H1 (cell line): ENCODE measurements at regions not wholly inside any gene's neighbourhood (a gene's known extent, or its start where the extent isn't known, plus 50 kb on each side); places are given as distances from the start of the nearest gene placed in this dataset.
A peak's percentile ranks its signal among the peaks of the same experiment; 100 is the strongest.

Experiments used
- CTCF ChIA-PET: fragments of 300-600 bp; sonication (Branson Sonifier 250); formaldehyde crosslinking; loops from one replicate; lab custom pipeline; 2021; ENCODE audit not compliant: partially characterized antibody; lab: Charles Lee
- POLR2A ChIA-PET: fragments of 300-600 bp; sonication (Branson Sonifier 250); formaldehyde crosslinking; loops from one replicate; lab custom pipeline; 2021; ENCODE audit warnings: inconsistent platforms; ENCODE audit not compliant: partially characterized antibody; lab: Charles Lee
- DNase-seq, 2 experiments: peaks; one replicate each; pipeline versions ENCODE4 v3.0.0 to v3.0.0-alpha.2; 2010 to 2022; ENCODE audit warnings: low spot score in 2 of 2, low read depth in 1 of 2, mixed read lengths in 1 of 2
- FAIRE-seq: peaks from 2 replicates; lab custom pipeline; 2011; peaks lifted over from hg19 to GRCh38; lab: Jason Lieb, UNC
- H2AFZ ChIP-seq: 2 replicates; pipeline ENCODE4 v1.8.1; 2012; ENCODE audit warnings: low read length, inconsistent platforms
- H2AK5ac ChIP-seq: 2 replicates; pipeline ENCODE4 v1.6.1; 2013; ENCODE audit warnings: low read depth, low read length
- H2BK120ac ChIP-seq: replicated peaks from 2 replicates; pipeline ENCODE3; 2013; ENCODE audit warnings: low read depth, low read length, inconsistent platforms
- H2BK12ac ChIP-seq: 2 replicates; pipeline ENCODE4 v1.6.1; 2013; ENCODE audit warnings: low read depth, low read length
- H2BK15ac ChIP-seq: 2 replicates; pipeline ENCODE4 v1.6.1; 2013; ENCODE audit warnings: low read length
- H2BK20ac ChIP-seq: 2 replicates; pipeline ENCODE4 v1.6.1; 2013; ENCODE audit warnings: low read length
- H2BK5ac ChIP-seq: 2 replicates; pipeline ENCODE4 v1.6.1; 2013; ENCODE audit warnings: low read depth, low read length
- H3K14ac ChIP-seq: 2 replicates; pipeline ENCODE4 v1.6.1; 2013; ENCODE audit warnings: inconsistent platforms; ENCODE audit not compliant: insufficient read length
- H3K18ac ChIP-seq: 2 replicates; pipeline ENCODE4 v1.6.1; 2013; ENCODE audit warnings: low read length; ENCODE audit errors: extremely low read depth
- H3K23ac ChIP-seq: 2 replicates; pipeline ENCODE4 v1.6.1; 2013; ENCODE audit warnings: inconsistent platforms; ENCODE audit not compliant: insufficient read length
- H3K23me2 ChIP-seq: 2 replicates; pipeline ENCODE4 v1.6.1; 2013; ENCODE audit warnings: low read depth, low read length
- H3K27ac ChIP-seq: 2 replicates; pipeline ENCODE4 v1.6.1; 2011; ENCODE audit warnings: low read depth, low read length, inconsistent platforms
- H3K27me3 ChIP-seq, 4 experiments: replicated peaks in 1 of 4; 1 replicate in 1 of 4; 2 replicates in 3 of 4; pipeline versions ENCODE4 v1.6.1 to v1.8.1; 2011 to 2013; ENCODE audit warnings: low read length in 3 of 4, mild to moderate bottlenecking in 3 of 4, inconsistent platforms in 2 of 4, mixed read lengths in 2 of 4, moderate library complexity in 1 of 4; ENCODE audit not compliant: control insufficient read depth in 3 of 4, insufficient read depth in 3 of 4; ENCODE audit errors: extremely low read depth in 1 of 4
- H3K36me3 ChIP-seq, 4 experiments: 2 replicates each; pipeline versions ENCODE4 v1.6.1 to v1.8.1; 2011 to 2013; ENCODE audit warnings: mild to moderate bottlenecking in 4 of 4, low read length in 3 of 4, moderate library complexity in 2 of 4, control low read depth in 1 of 4, inconsistent platforms in 1 of 4; ENCODE audit not compliant: insufficient read depth in 4 of 4, control insufficient read depth in 2 of 4
- H3K4ac ChIP-seq: replicated peaks from 2 replicates; pipeline ENCODE3; 2013; ENCODE audit warnings: low read length, low read depth, mixed read lengths, inconsistent platforms; ENCODE audit not compliant: insufficient read length
- H3K4me1 ChIP-seq, 4 experiments: replicated peaks in 1 of 4; 1 replicate in 1 of 4; 2 replicates in 3 of 4; pipeline versions ENCODE4 v1.6.1 to v1.8.1; 2011 to 2013; ENCODE audit warnings: low read length in 3 of 4, inconsistent platforms in 2 of 4, mixed read lengths in 1 of 4; ENCODE audit not compliant: insufficient read depth in 4 of 4, control insufficient read depth in 3 of 4
- H3K4me2 ChIP-seq, 2 experiments: 2 replicates each; pipeline versions ENCODE4 v1.6.1 to v1.8.1; 2011 to 2013; ENCODE audit warnings: low read depth in 2 of 2, low read length in 2 of 2, control low read depth in 1 of 2, inconsistent platforms in 1 of 2, mild to moderate bottlenecking in 1 of 2; ENCODE audit not compliant: insufficient read depth in 1 of 2
- H3K4me3 ChIP-seq, 4 experiments: fragments of 200-600, 300-600 bp in 1 of 4; sonication (generic), shearing (Covaris generic), sonication (Bioruptor Twin) in 1 of 4; 2 replicates each; pipeline versions ENCODE4 v1.5.1 to v1.8.1; 2011 to 2016; ENCODE audit warnings: low read length in 4 of 4, low read depth in 3 of 4, control low read depth in 2 of 4, inconsistent platforms in 2 of 4, mild to moderate bottlenecking in 2 of 4, mixed read lengths in 1 of 4, moderate library complexity in 1 of 4; ENCODE audit not compliant: insufficient read depth in 2 of 4; ENCODE audit errors: extremely low read depth in 1 of 4
- H3K56ac ChIP-seq: replicated peaks from 2 replicates; pipeline ENCODE3; 2013; ENCODE audit warnings: low read depth, mild to moderate bottlenecking, mixed read lengths, low read length, inconsistent platforms; ENCODE audit not compliant: insufficient read length
- H3K79me1 ChIP-seq: 2 replicates; pipeline ENCODE4 v1.6.1; 2013; ENCODE audit warnings: low read depth, low read length, control low read depth
- H3K79me2 ChIP-seq, 2 experiments: 2 replicates each; pipeline versions ENCODE4 v1.6.1 to v1.8.1; 2012 to 2013; ENCODE audit warnings: low read length in 2 of 2, mild to moderate bottlenecking in 2 of 2, inconsistent platforms in 1 of 2; ENCODE audit not compliant: insufficient read depth in 2 of 2, control insufficient read depth in 1 of 2
- H3K9ac ChIP-seq, 4 experiments: replicated peaks in 1 of 4; 1 replicate in 1 of 4; 2 replicates in 3 of 4; pipeline versions ENCODE4 v1.6.1 to v1.8.1; 2011 to 2013; ENCODE audit warnings: low read depth in 3 of 4, low read length in 3 of 4, control low read depth in 2 of 4, mild to moderate bottlenecking in 2 of 4, moderate library complexity in 2 of 4, inconsistent platforms in 1 of 4; ENCODE audit errors: extremely low read depth in 1 of 4
- H3K9me3 ChIP-seq, 2 experiments: 2 replicates each; pipeline versions ENCODE4 v1.6.1 to v1.8.1; 2012 to 2013; ENCODE audit warnings: mild to moderate bottlenecking in 2 of 2, moderate library complexity in 2 of 2, control low read depth in 1 of 2, inconsistent platforms in 1 of 2, low read depth in 1 of 2, low read length in 1 of 2, mixed read lengths in 1 of 2; ENCODE audit not compliant: insufficient read depth in 2 of 2
- H4K20me1 ChIP-seq, 2 experiments: replicated peaks in 1 of 2; 2 replicates each; pipeline versions ENCODE3 to v1.8.1; 2011 to 2013; ENCODE audit warnings: inconsistent platforms in 2 of 2, low read length in 2 of 2, mild to moderate bottlenecking in 1 of 2; ENCODE audit not compliant: insufficient read depth in 2 of 2, control insufficient read depth in 1 of 2
- H4K5ac ChIP-seq: 2 replicates; pipeline ENCODE4 v1.6.1; 2013; ENCODE audit warnings: low read length, low read depth, mixed read lengths, inconsistent platforms; ENCODE audit not compliant: insufficient read length
- H4K8ac ChIP-seq: 2 replicates; pipeline ENCODE4 v1.8.0; 2013; ENCODE audit warnings: mild to moderate bottlenecking, moderate library complexity, low read length, inconsistent platforms; ENCODE audit not compliant: insufficient read depth; ENCODE audit errors: extremely low read depth
- H4K91ac ChIP-seq: replicated peaks from 2 replicates; pipeline ENCODE3; 2013; ENCODE audit warnings: low read length, mixed read lengths, inconsistent platforms; ENCODE audit not compliant: insufficient read length
- BACH1 ChIP-seq: IDR thresholded peaks from 2 replicates; pipeline ENCODE4 v1.6.1; 2012; ENCODE audit warnings: low read length, improper control_type of control experiment
- CBX5 ChIP-seq: fragments of 300-800, 300-1000 bp; sonication (generic); IDR thresholded peaks from 2 replicates; pipeline ENCODE4 v1.7.1; 2016; ENCODE audit warnings: antibody characterized with exemption, low read length, low read depth
- GTF2F1 ChIP-seq: IDR thresholded peaks from 2 replicates; pipeline ENCODE4 v1.6.1; 2012; ENCODE audit warnings: low read depth, low read length, improper control_type of control experiment, borderline replicate concordance
- KDM5A ChIP-seq: fragments of 200-600 bp; IDR thresholded peaks from 2 replicates; pipeline ENCODE4 v1.7.1; 2012; ENCODE audit warnings: mild to moderate bottlenecking, low read length, inconsistent platforms, mixed read lengths
- SP2 ChIP-seq: IDR thresholded peaks from 2 replicates; pipeline ENCODE4 v1.6.1; 2012; ENCODE audit warnings: mild to moderate bottlenecking, low read length, inconsistent platforms
- WGBS, 2 experiments: shearing (Covaris generic) in 1 of 2; methylation state at CpG; one replicate each; pipeline versions ENCODE4 v1.1.6 to v1.1.7; 2013 to 2015; ENCODE audit warnings: low lambda C conversion rate in 2 of 2, mixed read lengths in 2 of 2, inconsistent platforms in 1 of 2, low coverage in 1 of 2, missing lambda C conversion rate in 1 of 2; ENCODE audit not compliant: insufficient replicate concordance in 2 of 2, insufficient coverage in 1 of 2, insufficient read length in 1 of 2; ENCODE audit errors: extremely low coverage in 1 of 2, missing lambda C conversion rate in 1 of 2; 5-methylcytosine and 5-hydroxymethylcytosine counted together

DNA sequence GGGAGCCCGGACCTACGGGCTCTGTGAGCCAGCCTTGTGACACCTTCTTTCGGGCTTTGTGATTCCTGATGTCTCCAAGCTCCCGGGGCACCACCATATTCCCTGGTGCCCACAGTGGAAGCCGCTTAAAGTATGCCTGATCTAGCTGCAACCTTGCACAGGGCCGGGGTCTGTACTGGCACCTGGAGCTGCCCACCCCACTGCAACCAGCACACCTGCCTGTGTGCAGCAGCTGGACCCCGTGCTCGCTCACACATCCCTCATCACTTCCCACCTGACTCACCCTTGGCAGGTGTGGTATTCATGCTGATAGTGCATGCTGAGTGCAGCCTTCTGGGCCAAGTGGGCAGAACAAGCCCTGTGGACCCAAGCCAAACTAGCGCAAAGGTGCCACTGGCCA is 1981.1 kb upstream of the PCDH20 start:
- H3K36me3 ChIP-seq, result no peaks in the 10 kb centered on the region
- no peak overlapping the region for H4K5ac ChIP-seq
- H3K4me1 ChIP-seq, result no peaks in the 10 kb centered on the region
- H3K4me2 ChIP-seq, result no peak overlapping the region
- H2BK20ac ChIP-seq, result no peak overlapping the region
- CTCF ChIA-PET, result no interaction called here
- no peak overlapping the region for H3K4me3 ChIP-seq
- no peaks in the 10 kb centered on the region for H3K79me1 ChIP-seq
- no peaks in the 10 kb centered on the region for H3K23me2 ChIP-seq
- H3K18ac ChIP-seq, result no peak overlapping the region
- no peaks in the 10 kb centered on the region for H3K9me3 ChIP-seq
- H2BK12ac ChIP-seq, result no peak overlapping the region
- WGBS, 2 experiments, result 97% methylated on average over 9 of the region's 9 CpGs; no CpG with 5 or more reads in 1 of the 2 experiments
- no peak overlapping the region for H2BK5ac ChIP-seq
- H3K4ac ChIP-seq, result no peak overlapping the region
- H3K79me2 ChIP-seq, result no peaks in the 10 kb centered on the region
- no peak overlapping the region for H4K8ac ChIP-seq
- FAIRE-seq (no peak), DNase-seq (no peak)
- no peak overlapping the region for H2BK120ac ChIP-seq
- H3K27me3 ChIP-seq, result no peaks in the 10 kb centered on the region
- H3K27ac ChIP-seq, result no peak overlapping the region
- H2AFZ ChIP-seq, result peak overlapping the region; percentile 98
- H3K14ac ChIP-seq, result no peak overlapping the region
- no peaks in the 10 kb centered on the region for H4K20me1 ChIP-seq
- no peak overlapping the region for H3K56ac ChIP-seq
- no peak overlapping the region for H2BK15ac ChIP-seq
- no peak overlapping the region for H3K23ac ChIP-seq
- POLR2A ChIA-PET, result no interaction called here
- no peak overlapping the region for H4K91ac ChIP-seq
- no peak overlapping the region for H2AK5ac ChIP-seq
- no peak overlapping the region for H3K9ac ChIP-seq
- TF ChIP-seq SP2 (no peak), BACH1 (no peak), KDM5A (no peak), CBX5 (no peak), GTF2F1 (no peak)
